ENCODE measurements at regions not wholly inside any gene's neighbourhood (a gene's known extent, or its start where the extent isn't known, plus 50 kb on each side); places are given as distances from the start of the nearest gene placed in this dataset.

- TF ChIP-seq PATZ1 (tag by site-specific recombination; IDR thresholded peaks at IDR 0.05) (no peak), ZNF184 (tag by site-specific recombination; IDR thresholded peaks at IDR 0.05) (no peak), CTCF (tag by site-specific recombination; IDR thresholded peaks at IDR 0.05) (no peak), MEIS1 (CRISPR knock-in tag; IDR thresholded peaks at IDR 0.05; ENCODE audit: borderline replicate concordance) (no peak), TRIM28 (IDR thresholded peaks at IDR 0.05; ENCODE audit: borderline replicate concordance, low read length) (no peak), ZBTB7A (tag by site-specific recombination; IDR thresholded peaks at IDR 0.05; ENCODE audit: low read depth) (no peak), ZNF174 (tag by site-specific recombination; IDR thresholded peaks at IDR 0.05) (no peak), ZBTB11 (tag by site-specific recombination; conservative IDR thresholded peaks at IDR 0.05; ENCODE audit: low read depth) (no peak), ZNF138 (tag by site-specific recombination; IDR thresholded peaks at IDR 0.05; ENCODE audit: borderline replicate concordance) (no peak), MYNN (tag by site-specific recombination; IDR thresholded peaks at IDR 0.05; ENCODE audit: borderline replicate concordance) (no peak), ZNF280D (tag by site-specific recombination; IDR thresholded peaks at IDR 0.05) (no peak)
- TF ChIP-seq, protein P1, sequence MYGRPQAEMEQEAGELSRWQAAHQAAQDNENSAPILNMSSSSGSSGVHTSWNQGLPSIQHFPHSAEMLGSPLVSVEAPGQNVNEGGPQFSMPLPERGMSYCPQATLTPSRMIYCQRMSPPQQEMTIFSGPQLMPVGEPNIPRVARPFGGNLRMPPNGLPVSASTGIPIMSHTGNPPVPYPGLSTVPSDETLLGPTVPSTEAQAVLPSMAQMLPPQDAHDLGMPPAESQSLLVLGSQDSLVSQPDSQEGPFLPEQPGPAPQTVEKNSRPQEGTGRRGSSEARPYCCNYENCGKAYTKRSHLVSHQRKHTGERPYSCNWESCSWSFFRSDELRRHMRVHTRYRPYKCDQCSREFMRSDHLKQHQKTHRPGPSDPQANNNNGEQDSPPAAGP (tag by site-specific recombination; IDR thresholded peaks at IDR 0.05) = no peak
- TF ChIP-seq, protein P2, sequence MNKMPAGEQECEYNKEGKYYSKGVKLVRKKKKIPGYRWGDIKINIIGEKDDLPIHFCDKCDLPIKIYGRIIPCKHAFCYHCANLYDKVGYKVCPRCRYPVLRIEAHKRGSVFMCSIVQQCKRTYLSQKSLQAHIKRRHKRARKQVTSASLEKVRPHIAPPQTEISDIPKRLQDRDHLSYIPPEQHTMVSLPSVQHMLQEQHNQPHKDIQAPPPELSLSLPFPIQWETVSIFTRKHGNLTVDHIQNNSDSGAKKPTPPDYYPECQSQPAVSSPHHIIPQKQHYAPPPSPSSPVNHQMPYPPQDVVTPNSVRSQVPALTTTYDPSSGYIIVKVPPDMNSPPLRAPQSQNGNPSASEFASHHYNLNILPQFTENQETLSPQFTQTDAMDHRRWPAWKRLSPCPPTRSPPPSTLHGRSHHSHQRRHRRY (tag by site-specific recombination; IDR thresholded peaks at IDR 0.05) = no peak
Observed at GRCh38 chrX:80576267-80576666, 156.0 kb downstream of the TENT5D start.

Data from HEK293 (cell line).